ENCODE measurements at regions not wholly inside any gene's neighbourhood (a gene's known extent, or its start where the extent isn't known, plus 50 kb on each side); places are given as distances from the start of the nearest gene placed in this dataset.
"Not testable (repeated sequence)": the region's sequence is repeated elsewhere in the genome, so short reads cannot be mapped to it uniquely, and the experiment has no call there.

DNA sequence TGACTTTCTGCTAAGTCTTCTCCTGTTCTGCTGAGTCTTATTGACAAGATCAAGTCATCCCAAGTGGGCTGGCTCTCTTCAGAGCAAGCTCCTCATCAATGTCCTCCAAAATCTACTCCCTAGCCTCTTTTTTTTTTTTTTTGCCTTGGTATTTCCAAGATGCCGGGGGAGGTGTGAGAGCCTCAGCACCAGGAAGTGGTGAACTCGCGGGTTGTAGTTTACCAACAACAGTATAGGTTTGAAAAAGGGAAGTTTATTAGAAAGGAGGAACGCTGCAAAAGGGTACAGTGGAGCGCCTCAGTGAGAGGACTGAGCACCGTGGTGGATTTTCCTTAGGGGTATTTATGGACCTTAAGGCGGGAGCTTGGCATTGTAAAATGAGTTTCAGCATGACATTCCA lies 94.3 kb upstream of the SGO1 start:
- Histone ChIP-seq H3K27ac (ENCODE audit: insufficient read length, low read depth, low read length) (no peak overlapping the region), H2AFZ (ENCODE audit: low read length) (peak overlapping the region; percentile 48), H3K9me3 (ENCODE audit: control insufficient read depth, low read depth, low read length) (peaks cover 4% of the 10 kb centered on the region), H3K18ac (ENCODE audit: insufficient read length, low read depth, low read length) (no peak overlapping the region), H2BK20ac (ENCODE audit: low read depth, low read length, poor library complexity, severe bottlenecking) (no peak overlapping the region), H3T11ph (ENCODE audit: low read length) (no peak overlapping the region), H3K79me2 (ENCODE audit: insufficient read depth, low read length) (no peaks in the 10 kb centered on the region), H2BK15ac (ENCODE audit: low read depth, low read length) (no peak overlapping the region), H3K23me2 (ENCODE audit: insufficient read length, low read depth, low read length, poor library complexity, severe bottlenecking) (no peaks in the 10 kb centered on the region), H4K5ac (ENCODE audit: insufficient read length, low read depth, low read length) (no peak overlapping the region), H3K27me3 (ENCODE audit: insufficient read depth, low read length) (no peaks in the 10 kb centered on the region), H3K56ac (ENCODE audit: insufficient read length, low read depth, low read length) (no peak overlapping the region), H3K23ac (ENCODE audit: insufficient read length, low read depth, low read length) (no peak overlapping the region), H3K14ac (ENCODE audit: insufficient read depth, low read length) (no peak overlapping the region), H3K4ac (ENCODE audit: low read depth, low read length) (no peak overlapping the region), H3K9ac (ENCODE audit: extremely low read depth, insufficient read length, low read length) (no peak overlapping the region), H4K20me1 (ENCODE audit: control insufficient read depth, insufficient read depth, insufficient read length) (no peaks in the 10 kb centered on the region), H2BK120ac (ENCODE audit: low read depth, low read length, poor library complexity, severe bottlenecking) (no peak overlapping the region), H2BK12ac (ENCODE audit: insufficient read length, low read depth, low read length) (no peak overlapping the region), H3K4me1 (ENCODE audit: insufficient read depth, low read length) (0 out of 2 replicates have a peak, but pooled peaks cover 3% of the 10 kb centered on the region), H4K8ac (replicated peaks; ENCODE audit: insufficient read length, low read depth, low read length) (no peak overlapping the region), H4K91ac (ENCODE audit: insufficient read length, low read depth, low read length) (no peak overlapping the region), H2AK5ac (ENCODE audit: insufficient read length, low read length) (no peak overlapping the region), H2BK5ac (ENCODE audit: insufficient read length, low read length) (no peak overlapping the region), H3K79me1 (ENCODE audit: insufficient read depth, low read depth, low read length, poor library complexity, severe bottlenecking) (no peaks in the 10 kb centered on the region), H3K4me2 (ENCODE audit: insufficient read depth, insufficient read length, low read length) (no peak overlapping the region)
- Mint-ChIP-seq H3K27me3 (ENCODE audit: low read depth) (no peaks in the 10 kb centered on the region), H3K4me3 (no peak overlapping the region), H3K36me3 (ENCODE audit: insufficient read depth in 1 of 3, low read depth in 3 of 3) (peaks cover 39 to 55% (median 42%) of the 10 kb centered on the region in 3 experiments), H3K4me1 (peaks cover 7 to 11% of the 10 kb centered on the region in 2 experiments), H3K27ac (peak overlapping the region in 1 of 3 experiments; percentile 6; a peak in 2 of 7 replicates), H3K9me3 (peaks cover 45 to 52% of the 10 kb centered on the region in 2 experiments)
- WGBS (ENCODE audit: extremely low coverage, insufficient read length, low lambda C conversion rate): no CpG with 5 or more reads among the region's 7 CpGs
- TF ChIP-seq, protein P1, sequence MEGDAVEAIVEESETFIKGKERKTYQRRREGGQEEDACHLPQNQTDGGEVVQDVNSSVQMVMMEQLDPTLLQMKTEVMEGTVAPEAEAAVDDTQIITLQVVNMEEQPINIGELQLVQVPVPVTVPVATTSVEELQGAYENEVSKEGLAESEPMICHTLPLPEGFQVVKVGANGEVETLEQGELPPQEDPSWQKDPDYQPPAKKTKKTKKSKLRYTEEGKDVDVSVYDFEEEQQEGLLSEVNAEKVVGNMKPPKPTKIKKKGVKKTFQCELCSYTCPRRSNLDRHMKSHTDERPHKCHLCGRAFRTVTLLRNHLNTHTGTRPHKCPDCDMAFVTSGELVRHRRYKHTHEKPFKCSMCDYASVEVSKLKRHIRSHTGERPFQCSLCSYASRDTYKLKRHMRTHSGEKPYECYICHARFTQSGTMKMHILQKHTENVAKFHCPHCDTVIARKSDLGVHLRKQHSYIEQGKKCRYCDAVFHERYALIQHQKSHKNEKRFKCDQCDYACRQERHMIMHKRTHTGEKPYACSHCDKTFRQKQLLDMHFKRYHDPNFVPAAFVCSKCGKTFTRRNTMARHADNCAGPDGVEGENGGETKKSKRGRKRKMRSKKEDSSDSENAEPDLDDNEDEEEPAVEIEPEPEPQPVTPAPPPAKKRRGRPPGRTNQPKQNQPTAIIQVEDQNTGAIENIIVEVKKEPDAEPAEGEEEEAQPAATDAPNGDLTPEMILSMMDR (conservative IDR thresholded peaks at IDR 0.05): no peak
- DNase-seq: no peak

DNA sequence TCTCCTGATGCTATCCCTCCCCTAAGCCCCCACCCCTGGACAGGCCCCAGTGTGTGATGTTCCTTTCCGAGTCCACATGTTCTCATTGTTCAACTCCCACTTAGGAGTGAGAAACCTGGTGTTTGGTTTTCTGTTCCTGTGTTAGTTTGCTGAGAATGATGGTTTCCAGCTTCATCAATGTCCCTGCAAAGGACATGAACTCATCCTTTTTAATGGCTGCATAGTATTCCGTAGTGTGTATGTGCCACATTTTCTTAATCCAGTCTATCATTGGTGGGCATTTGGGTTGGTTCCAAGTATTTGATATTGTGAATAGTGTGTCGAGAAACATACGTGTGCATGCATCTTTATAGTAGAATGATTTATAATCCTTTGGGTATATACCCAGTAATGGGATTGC lies 80.0 kb upstream of the SGO1 start:
- H2AFZ ChIP-seq (ENCODE audit: low read length); H2AK5ac ChIP-seq (ENCODE audit: insufficient read length, low read length); H4K91ac ChIP-seq (ENCODE audit: insufficient read length, low read depth, low read length); H2BK5ac ChIP-seq (ENCODE audit: insufficient read length, low read length); H3K4ac ChIP-seq (ENCODE audit: low read depth, low read length); H3K79me2 ChIP-seq (ENCODE audit: insufficient read depth, low read length); H2BK12ac ChIP-seq (ENCODE audit: insufficient read length, low read depth, low read length); H3K14ac ChIP-seq (ENCODE audit: insufficient read depth, low read length); H3T11ph ChIP-seq (ENCODE audit: low read length); H3K9ac ChIP-seq (ENCODE audit: extremely low read depth, insufficient read length, low read length); H3K27ac ChIP-seq (ENCODE audit: insufficient read length, low read depth, low read length); H3K23me2 ChIP-seq (ENCODE audit: insufficient read length, low read depth, low read length, poor library complexity, severe bottlenecking); H3K27ac Mint-ChIP-seq; H2BK20ac ChIP-seq (ENCODE audit: low read depth, low read length, poor library complexity, severe bottlenecking); H2BK15ac ChIP-seq (ENCODE audit: low read depth, low read length); H3K27me3 Mint-ChIP-seq (ENCODE audit: low read depth); H3K27me3 ChIP-seq (ENCODE audit: insufficient read depth, low read length); H3K56ac ChIP-seq (ENCODE audit: insufficient read length, low read depth, low read length); H3K4me2 ChIP-seq (ENCODE audit: insufficient read depth, insufficient read length, low read length); H4K20me1 ChIP-seq (ENCODE audit: control insufficient read depth, insufficient read depth, insufficient read length); H4K8ac ChIP-seq (replicated peaks; ENCODE audit: insufficient read length, low read depth, low read length); H3K79me1 ChIP-seq (ENCODE audit: insufficient read depth, low read depth, low read length, poor library complexity, severe bottlenecking); H4K5ac ChIP-seq (ENCODE audit: insufficient read length, low read depth, low read length); DNase-seq; H2BK120ac ChIP-seq (ENCODE audit: low read depth, low read length, poor library complexity, severe bottlenecking); H3K4me1 ChIP-seq (ENCODE audit: insufficient read depth, low read length); H3K23ac ChIP-seq (ENCODE audit: insufficient read length, low read depth, low read length); H3K18ac ChIP-seq (ENCODE audit: insufficient read length, low read depth, low read length); H3K4me3 Mint-ChIP-seq; H3K9me3 ChIP-seq (ENCODE audit: control insufficient read depth, low read depth, low read length): not testable (repeated sequence)
- Mint-ChIP-seq H3K9me3 (peaks cover 39 to 42% of the 10 kb centered on the region in 2 experiments), H3K36me3 (ENCODE audit: insufficient read depth in 1 of 3, low read depth in 3 of 3) (peaks cover 26 to 47% (median 43%) of the 10 kb centered on the region in 3 experiments), H3K4me1 (peaks cover 11 to 12% of the 10 kb centered on the region in 2 experiments)
- WGBS (ENCODE audit: extremely low coverage, insufficient read length, low lambda C conversion rate): no CpG with 5 or more reads among the region's 4 CpGs

Measured in H9 (cell line).